NB4 (cell line): ENCODE measurements at regions not wholly inside any gene's neighbourhood (a gene's known extent, or its start where the extent isn't known, plus 50 kb on each side); places are given as distances from the start of the nearest gene placed in this dataset.

Source experiments
- DNase-seq: peaks from one replicate; pipeline ENCODE4 v3.0.0; 2010; ENCODE audit warnings: low read depth
- H3K4me3 ChIP-seq: one replicate; pipeline ENCODE4 v1.5.1; 2011; ENCODE audit warnings: mild to moderate bottlenecking, low read depth, low read length, moderate library complexity
- CTCF ChIP-seq: IDR thresholded peaks from one replicate; pipeline ENCODE4 v1.5.1; 2012; ENCODE audit warnings: low read depth, low read length
- MAX ChIP-seq: IDR thresholded peaks from 2 replicates; pipeline ENCODE4 v1.6.1; 2011; ENCODE audit warnings: low read depth, low read length
- MYC ChIP-seq: IDR thresholded peaks from 2 replicates; pipeline ENCODE4 v1.6.1; 2011; ENCODE audit warnings: low read depth, low read length
- POLR2A ChIP-seq: IDR thresholded peaks from 2 replicates; pipeline ENCODE4 v1.6.1; 2011; ENCODE audit warnings: mild to moderate bottlenecking; ENCODE audit not compliant: insufficient read length; ENCODE audit errors: extremely low read depth

- H3K4me3 ChIP-seq, result no peak overlapping the region
- no peak for DNase-seq
- TF ChIP-seq CTCF (no peak), MAX (no peak), MYC (no peak), POLR2A (no peak)
Measured at GRCh38 chr10:128286141-128286761, 160.0 kb upstream of the MKI67 start.

GRCh38 chr10:128286762-128287500 lies 160.7 kb upstream of the MKI67 start:
- no peak for DNase-seq
- TF ChIP-seq MYC (no peak), CTCF (no peak), POLR2A (no peak), MAX (no peak)
- no peak overlapping the region for H3K4me3 ChIP-seq

- TF ChIP-seq CTCF, result no peak
- no peak for TF ChIP-seq POLR2A
- no peak for TF ChIP-seq MAX
- no peak for TF ChIP-seq MYC
- H3K4me3 ChIP-seq, result no peak overlapping the region
- DNase-seq, result no peak
Measured at GRCh38 chr10:128287921-128288320, 161.7 kb upstream of the MKI67 start.

GRCh38 chr10:128289621-128290020 lies 163.4 kb upstream of the MKI67 start:
- no peak for TF ChIP-seq POLR2A
- no peak for TF ChIP-seq CTCF
- no peak for TF ChIP-seq MYC
- TF ChIP-seq MAX, result no peak
- no peak for DNase-seq
- H3K4me3 ChIP-seq, result no peak overlapping the region

- H3K4me3 ChIP-seq, result no peak overlapping the region
- TF ChIP-seq POLR2A (no peak), MAX (no peak), MYC (no peak), CTCF (peak; percentile 13)
- DNase-seq, result no peak
Measured at GRCh38 chr10:128295003-128295402, 168.8 kb upstream of the MKI67 start.
